Osteocyte (in vitro differentiated cells): ENCODE measurements at regions not wholly inside any gene's neighbourhood (a gene's known extent, or its start where the extent isn't known, plus 50 kb on each side); places are given as distances from the start of the nearest gene placed in this dataset.

Experiments
- DNase-seq: peaks from one replicate; pipeline ENCODE4 v3.0.0; 2021; ENCODE audit warnings: mixed read lengths; ENCODE audit not compliant: unreplicated experiment; ENCODE audit errors: extremely low spot score
- H3K27ac Mint-ChIP-seq: one replicate; pipeline ENCODE4 v1.8.0; 2021; ENCODE audit warnings: mild to moderate bottlenecking, mixed read lengths; ENCODE audit not compliant: unreplicated experiment
- H3K27me3 Mint-ChIP-seq: one replicate; pipeline ENCODE4 v1.8.0; 2021; ENCODE audit warnings: mixed read lengths; ENCODE audit not compliant: unreplicated experiment
- H3K36me3 Mint-ChIP-seq: one replicate; pipeline ENCODE4 v1.8.0; 2021; ENCODE audit warnings: mixed read lengths; ENCODE audit not compliant: unreplicated experiment
- H3K4me1 Mint-ChIP-seq: one replicate; pipeline ENCODE4 v1.8.0; 2021; ENCODE audit warnings: mixed read lengths; ENCODE audit not compliant: unreplicated experiment
- H3K4me3 Mint-ChIP-seq: one replicate; pipeline ENCODE4 v1.8.0; 2021; ENCODE audit warnings: mild to moderate bottlenecking, moderate library complexity, mixed read lengths; ENCODE audit not compliant: unreplicated experiment
- H3K9me3 Mint-ChIP-seq: one replicate; pipeline ENCODE4 v1.8.0; 2021; ENCODE audit warnings: mixed read lengths; ENCODE audit not compliant: unreplicated experiment
- TF ChIP-seq, protein P1 (sequence below): fragments of 200-600 bp; sonication (generic); IDR thresholded peaks from 2 replicates; pipeline ENCODE4 v1.5.0; 2021; ENCODE audit warnings: antibody characterized with exemption, mild to moderate bottlenecking, moderate library complexity

DNA sequence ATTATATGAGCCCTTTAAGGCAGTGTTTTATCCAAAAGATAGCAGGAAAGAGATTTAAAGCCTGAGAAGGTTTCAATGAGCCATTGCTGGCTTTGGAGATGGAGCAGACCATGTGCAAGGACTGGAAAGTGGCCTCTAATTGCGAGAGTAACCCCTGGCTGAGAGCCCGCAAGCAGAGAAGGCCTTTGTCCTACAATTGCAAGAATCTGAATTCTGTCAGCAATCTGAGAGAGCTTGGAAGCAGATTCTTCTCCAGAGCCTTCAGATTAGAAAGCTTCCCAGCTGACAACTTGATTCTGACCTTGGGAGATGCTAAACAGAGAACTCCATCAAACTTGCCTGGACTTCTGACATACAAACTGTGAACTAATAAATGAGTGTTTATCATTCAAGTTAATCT, 528.7 kb upstream of the KLF12 start:
- peaks cover 8% of the 10 kb centered on the region for H3K4me1 Mint-ChIP-seq
- H3K27ac Mint-ChIP-seq = no peak overlapping the region
- TF ChIP-seq, protein P1, sequence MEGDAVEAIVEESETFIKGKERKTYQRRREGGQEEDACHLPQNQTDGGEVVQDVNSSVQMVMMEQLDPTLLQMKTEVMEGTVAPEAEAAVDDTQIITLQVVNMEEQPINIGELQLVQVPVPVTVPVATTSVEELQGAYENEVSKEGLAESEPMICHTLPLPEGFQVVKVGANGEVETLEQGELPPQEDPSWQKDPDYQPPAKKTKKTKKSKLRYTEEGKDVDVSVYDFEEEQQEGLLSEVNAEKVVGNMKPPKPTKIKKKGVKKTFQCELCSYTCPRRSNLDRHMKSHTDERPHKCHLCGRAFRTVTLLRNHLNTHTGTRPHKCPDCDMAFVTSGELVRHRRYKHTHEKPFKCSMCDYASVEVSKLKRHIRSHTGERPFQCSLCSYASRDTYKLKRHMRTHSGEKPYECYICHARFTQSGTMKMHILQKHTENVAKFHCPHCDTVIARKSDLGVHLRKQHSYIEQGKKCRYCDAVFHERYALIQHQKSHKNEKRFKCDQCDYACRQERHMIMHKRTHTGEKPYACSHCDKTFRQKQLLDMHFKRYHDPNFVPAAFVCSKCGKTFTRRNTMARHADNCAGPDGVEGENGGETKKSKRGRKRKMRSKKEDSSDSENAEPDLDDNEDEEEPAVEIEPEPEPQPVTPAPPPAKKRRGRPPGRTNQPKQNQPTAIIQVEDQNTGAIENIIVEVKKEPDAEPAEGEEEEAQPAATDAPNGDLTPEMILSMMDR = no peak
- H3K36me3 Mint-ChIP-seq = no peaks in the 10 kb centered on the region
- no peak for DNase-seq
- H3K27me3 Mint-ChIP-seq = no peaks in the 10 kb centered on the region
- no peak overlapping the region for H3K4me3 Mint-ChIP-seq
- no peaks in the 10 kb centered on the region for H3K9me3 Mint-ChIP-seq

GRCh38 chr13:74661851-74662250, 527.6 kb upstream of the KLF12 start:
- Mint-ChIP-seq H3K27ac (no peak overlapping the region), H3K27me3 (no peaks in the 10 kb centered on the region), H3K36me3 (no peaks in the 10 kb centered on the region), H3K4me1 (peaks cover 8% of the 10 kb centered on the region), H3K4me3 (no peak overlapping the region), H3K9me3 (peaks cover 10% of the 10 kb centered on the region)
- TF ChIP-seq, protein P1 = no peak
- DNase-seq = no peak

- no peak overlapping the region for H3K4me3 Mint-ChIP-seq
- H3K9me3 Mint-ChIP-seq = peaks cover 10% of the 10 kb centered on the region
- H3K27ac Mint-ChIP-seq = no peak overlapping the region
- no peaks in the 10 kb centered on the region for H3K27me3 Mint-ChIP-seq
- DNase-seq = no peak
- peaks cover 8% of the 10 kb centered on the region for H3K4me1 Mint-ChIP-seq
- no peaks in the 10 kb centered on the region for H3K36me3 Mint-ChIP-seq
- TF ChIP-seq, protein P1 = no peak
Observed at GRCh38 chr13:74657765-74658164, 523.6 kb upstream of the KLF12 start.

DNA sequence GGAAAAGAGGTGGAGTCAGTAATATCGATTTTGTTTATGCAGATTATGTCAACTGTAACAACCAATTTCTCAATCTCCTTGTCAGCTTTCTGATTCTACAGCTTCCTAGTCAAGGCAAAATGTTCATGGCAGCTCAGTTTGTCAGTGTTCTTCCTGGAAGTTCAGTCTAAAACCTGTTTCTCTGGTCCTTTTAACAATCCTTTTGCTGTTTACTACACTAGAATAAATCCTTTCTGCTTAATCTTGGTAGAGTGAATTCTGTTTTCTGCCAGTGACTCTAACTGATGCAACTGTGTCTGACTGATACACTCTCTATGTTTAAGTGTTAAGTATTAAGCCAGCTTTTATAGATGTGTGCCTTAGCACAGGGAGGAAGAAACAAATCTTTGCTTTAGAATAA, 516.9 kb upstream of the KLF12 start:
- Mint-ChIP-seq H3K4me1 (no peaks in the 10 kb centered on the region), H3K27ac (no peak overlapping the region), H3K4me3 (no peak overlapping the region), H3K36me3 (no peaks in the 10 kb centered on the region), H3K9me3 (no peaks in the 10 kb centered on the region), H3K27me3 (no peaks in the 10 kb centered on the region)
- TF ChIP-seq, protein P1 = no peak
- no peak for DNase-seq

GRCh38 chr13:74647991-74648390, 513.8 kb upstream of the KLF12 start:
- H3K4me1 Mint-ChIP-seq = no peaks in the 10 kb centered on the region
- no peaks in the 10 kb centered on the region for H3K27me3 Mint-ChIP-seq
- H3K36me3 Mint-ChIP-seq = no peaks in the 10 kb centered on the region
- DNase-seq = no peak
- TF ChIP-seq, protein P1 = no peak
- no peaks in the 10 kb centered on the region for H3K9me3 Mint-ChIP-seq
- H3K4me3 Mint-ChIP-seq = no peak overlapping the region
- no peak overlapping the region for H3K27ac Mint-ChIP-seq
